ENCODE measurements at regions not wholly inside any gene's neighbourhood (a gene's known extent, or its start where the extent isn't known, plus 50 kb on each side); places are given as distances from the start of the nearest gene placed in this dataset.
"Not testable (repeated sequence)": the region's sequence is repeated elsewhere in the genome, so short reads cannot be mapped to it uniquely, and the experiment has no call there.

DNA sequence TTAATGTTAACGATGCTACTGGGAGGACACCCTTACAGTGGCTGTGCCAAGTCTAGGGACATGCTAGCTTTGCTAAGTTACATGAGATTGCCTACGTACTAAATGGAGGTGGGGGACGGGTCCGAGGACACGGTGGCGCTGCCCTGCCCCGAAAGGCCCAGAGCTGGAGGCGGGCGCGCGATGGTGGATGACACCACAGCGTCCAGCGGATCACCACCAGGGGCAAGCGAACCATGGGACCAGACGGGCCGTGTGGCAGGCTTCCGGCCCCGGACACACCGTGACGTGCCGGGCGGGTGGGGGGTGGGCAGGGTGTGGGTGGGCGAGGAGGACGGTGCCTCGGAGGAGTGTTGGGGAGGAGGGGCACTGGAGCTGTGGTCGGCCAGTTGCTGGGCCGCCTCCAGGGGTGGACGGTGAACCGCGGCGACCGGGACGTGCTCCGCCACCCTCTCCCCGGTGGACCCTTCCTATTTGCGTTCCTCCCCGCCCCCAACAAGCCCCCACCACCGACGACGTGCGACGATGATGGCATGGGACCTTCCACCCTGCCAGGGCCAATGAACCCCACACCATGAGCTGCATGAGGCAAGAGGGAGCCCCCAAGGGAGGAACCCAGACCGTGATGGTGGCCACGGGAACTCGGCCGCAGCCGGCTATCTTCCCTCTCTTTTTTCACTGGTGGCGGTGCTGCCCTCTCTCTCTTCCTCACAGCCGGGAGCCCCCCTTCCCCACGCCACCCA, 773.3 kb upstream of the DEFB115 start:
- no peak for DNase-seq

DNA sequence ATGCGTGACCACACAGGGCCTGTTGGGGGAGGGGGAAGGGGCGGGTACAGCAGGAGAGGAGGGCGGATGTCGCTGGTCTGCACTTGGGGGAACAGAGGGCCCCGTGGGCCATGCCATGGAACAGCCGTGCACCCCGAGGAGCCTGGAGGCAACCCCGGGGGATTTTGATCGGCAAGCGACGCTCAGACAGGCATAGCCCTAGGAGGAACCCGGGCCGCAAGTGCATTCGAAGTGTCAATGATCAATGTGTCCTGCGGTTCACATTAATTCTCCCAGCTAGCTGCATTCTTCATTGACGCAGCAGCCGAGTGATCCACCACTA, 772.8 kb upstream of the DEFB115 start:
- no peak for DNase-seq

DNA sequence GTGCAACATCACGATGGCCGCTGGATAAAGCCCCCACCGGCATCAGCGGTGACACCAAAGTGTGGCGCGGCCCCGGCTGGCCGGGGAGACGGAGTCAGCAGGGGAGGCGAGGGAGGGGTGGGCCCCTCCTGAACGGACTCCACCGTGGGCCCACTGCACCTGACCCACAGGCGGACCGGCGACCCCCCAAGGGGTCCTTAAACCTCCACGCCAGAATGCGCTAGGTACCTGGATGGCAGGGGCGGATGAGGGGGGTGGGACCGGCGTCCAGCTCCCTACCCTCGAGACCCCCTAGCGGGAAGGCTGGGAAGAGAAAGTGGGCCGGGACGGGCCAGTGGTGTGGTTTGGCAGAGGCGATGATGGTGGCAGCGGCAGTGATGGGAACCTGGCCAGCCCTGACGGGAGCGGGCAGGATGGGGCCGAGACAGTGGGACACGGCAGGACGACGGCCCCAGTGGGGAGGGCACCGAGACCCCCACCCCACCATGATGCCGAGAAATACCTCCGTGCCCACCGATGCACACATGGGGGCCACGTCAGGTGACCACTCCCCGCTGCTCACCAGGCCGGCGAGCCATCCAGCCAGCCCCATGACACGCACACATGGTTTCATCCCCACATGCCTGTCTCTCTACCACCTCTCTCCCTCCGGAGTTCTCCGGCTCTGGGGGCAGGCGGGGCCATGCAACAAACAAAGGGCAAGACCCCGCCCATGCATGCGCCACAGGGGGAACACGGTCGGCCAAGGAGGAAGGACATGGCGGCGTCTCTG, 771.9 kb upstream of the DEFB115 start:
- DNase-seq = no peak

- DNase-seq = no peak
Observed at GRCh38 chr20:30486103-30486478, 771.4 kb upstream of the DEFB115 start.

DNA sequence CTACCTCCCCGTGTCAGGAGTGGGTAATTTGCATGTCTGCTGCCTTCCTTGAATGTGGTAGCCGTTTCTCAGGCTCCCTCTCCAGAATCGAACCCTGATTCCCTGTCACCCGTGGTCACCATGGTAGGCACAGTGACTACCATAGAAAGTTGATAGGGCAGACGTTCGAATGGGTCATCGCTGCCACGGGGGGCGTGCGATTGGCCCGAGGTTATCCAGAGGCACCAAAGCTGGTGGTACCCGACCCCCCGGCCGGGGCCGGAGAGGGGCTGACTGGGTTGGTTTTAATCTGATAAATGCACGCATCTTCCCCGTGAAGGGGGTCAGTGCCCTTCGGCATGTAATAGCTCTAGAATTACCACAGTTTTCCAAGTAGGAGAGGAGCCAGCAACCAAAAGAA, 770.0 kb upstream of the DEFB115 start:
- DNase-seq = not testable (repeated sequence)

- no peak for DNase-seq
Observed at GRCh38 chr20:30487947-30488926, 769.2 kb upstream of the DEFB115 start.

GRCh38 chr20:30488941-30489613, 768.4 kb upstream of the DEFB115 start:
- DNase-seq = no peak

DNA sequence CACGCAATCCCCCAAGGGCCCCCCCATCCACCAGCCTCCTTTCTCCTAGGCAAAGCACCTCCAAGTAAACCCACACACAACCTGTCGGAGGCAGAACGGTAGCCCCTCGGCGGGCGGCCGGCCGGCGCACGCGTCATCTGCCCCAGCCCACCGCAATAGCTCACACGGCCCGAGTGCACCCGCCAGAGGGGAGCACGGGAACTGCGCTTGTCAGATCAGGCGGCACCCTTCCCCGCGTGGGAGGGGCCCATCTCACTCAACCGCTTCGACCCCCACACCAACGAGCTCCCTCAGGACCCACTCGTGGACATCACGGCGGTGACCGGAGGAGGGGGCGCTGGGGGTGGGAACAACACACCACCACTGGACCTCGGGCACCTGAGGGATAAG, 767.9 kb upstream of the DEFB115 start:
- DNase-seq = no peak

DNA sequence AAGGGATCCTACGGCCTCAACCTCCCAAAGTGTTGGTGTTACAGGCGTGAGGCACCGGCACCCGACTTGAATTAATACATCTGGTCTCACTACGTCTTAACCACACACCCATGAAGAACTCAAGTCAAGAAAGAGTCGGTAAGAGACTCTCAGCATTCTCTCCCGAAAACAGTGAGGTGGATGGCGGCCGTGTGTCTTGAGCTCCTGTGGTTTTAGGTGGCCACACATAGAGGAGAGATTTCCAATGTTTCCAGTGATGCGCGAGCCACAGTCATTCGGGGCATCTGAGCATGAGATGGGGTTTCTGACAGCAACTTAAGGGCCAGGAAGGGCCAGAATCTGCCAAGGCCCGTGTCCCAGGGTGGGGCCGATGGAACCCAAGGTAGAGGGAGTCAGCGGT, 766.4 kb upstream of the DEFB115 start:
- DNase-seq = no peak

DNA sequence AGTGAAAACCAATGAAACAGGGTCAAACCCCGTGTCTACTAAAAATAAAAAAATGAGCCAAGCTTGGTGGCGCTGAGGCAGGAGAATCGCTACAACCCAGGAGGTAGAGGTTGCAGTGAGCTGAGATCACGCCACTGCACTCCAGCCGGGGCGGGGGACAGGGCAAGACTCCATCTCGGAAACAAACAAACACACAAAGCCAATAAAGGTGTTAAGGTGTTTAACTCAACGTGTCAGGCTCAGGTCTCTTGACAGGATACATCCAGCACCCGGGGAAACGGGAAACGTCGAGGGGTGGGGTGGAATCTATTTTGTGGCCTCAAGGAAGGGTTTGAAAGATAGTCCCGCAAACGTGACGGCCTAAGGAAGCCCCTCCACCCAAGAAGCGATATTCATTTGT, 760.8 kb upstream of the DEFB115 start:
- not testable (repeated sequence) for DNase-seq

DNA sequence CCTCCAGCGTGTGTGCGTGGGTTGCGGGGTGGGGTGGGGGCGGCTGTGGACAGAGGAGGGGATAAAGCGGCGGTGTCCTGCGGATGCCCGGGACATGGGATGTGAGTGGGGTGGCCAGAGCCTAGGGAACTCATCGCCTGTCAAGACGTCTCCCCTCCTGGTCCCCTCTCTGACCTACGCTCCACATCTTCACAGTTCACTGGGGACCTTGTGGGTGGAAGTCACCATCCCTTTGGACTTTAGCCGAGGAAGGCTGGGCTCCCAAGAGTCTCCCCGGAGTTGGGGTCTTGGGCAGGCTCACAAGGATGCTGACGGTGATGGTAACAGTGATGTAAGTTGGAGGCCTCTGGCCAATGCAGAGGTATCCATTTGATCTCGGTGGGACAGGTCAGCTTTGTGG, 760.3 kb upstream of the DEFB115 start:
- not testable (repeated sequence) for DNase-seq

- DNase-seq = no peak
Observed at GRCh38 chr20:30499123-30499522, 758.3 kb upstream of the DEFB115 start.

DNA sequence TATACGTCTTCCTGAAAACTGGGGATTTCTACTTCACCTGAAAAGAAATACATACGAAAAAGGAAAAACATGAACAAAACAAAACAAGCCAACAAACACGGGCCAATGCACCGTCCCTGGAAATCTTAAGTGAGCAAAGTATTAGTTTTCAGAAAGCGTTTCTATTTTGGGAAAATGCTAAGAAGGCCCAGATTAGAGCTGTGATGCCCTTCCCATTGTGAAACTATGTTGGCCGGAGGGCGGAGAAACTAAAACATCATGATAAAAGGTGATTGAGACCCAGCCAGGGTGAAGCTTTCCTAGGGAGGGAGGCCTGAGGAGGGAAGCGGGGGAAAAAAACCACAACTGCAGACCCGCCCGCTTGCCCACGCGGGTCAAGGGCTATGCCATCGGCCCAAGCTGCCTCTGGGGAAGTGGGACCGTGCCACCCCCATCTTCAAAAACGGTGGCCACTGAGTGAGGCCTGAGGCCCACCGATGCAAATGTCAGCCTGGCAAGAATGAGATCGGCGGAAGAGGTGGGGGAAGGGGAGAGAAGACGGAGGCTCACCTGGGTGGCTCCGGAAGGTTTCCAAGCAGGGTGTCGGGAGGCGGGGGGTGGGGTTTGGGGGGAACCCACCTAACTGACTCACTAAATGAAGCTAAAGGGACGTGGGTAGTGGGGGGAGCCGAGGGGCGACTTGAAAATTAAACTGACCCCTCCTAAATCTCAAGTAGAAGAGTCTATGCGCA, 757.6 kb upstream of the DEFB115 start:
- DNase-seq = not testable (repeated sequence)

DNA sequence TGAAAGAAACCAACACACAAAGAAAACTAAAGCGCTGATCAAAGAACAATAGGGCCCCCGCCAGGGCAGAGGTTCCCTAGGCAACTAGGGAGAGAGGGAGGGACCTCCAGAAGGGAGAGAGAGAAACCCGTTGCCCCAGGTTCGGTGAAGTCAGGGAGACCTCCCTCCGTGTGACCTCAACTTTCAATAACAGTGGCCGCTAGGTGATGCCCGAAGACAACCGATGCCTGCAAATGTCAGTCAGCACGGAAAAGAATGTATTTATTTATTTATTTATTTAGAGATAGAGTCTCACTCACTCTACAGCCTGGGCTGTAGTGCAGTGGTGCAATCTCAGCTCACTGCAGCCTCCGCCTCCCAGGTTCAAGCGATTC, 757.0 kb upstream of the DEFB115 start:
- not testable (repeated sequence) for DNase-seq

DNA sequence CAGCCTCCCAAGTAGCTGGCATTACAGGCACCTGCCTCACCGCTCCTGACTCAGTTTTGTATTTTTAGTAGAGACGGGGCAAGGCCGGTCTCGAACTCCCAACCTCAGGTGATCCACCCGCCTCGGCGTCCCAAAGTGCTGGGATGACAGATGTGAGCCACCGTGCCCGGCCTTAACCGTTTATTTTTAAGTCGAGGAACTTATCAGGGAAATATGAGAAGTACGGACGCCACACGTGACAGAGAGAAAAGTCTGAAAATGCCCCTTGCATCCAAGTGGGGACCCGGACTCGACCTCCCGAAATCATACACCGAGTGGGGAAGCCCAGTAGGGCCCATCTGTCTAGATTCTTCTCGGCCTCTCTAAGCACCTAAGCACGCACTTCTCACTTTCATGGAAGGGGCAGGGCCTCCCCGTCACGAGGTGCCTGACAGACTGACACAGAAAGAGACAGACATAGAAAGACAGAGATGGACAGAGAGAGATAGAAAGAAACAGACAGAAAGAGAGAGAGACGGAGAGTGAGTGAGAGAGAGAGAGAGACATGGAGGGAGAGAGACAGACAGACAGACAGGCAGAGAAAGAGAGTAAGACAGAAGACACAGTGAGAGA, 756.5 kb upstream of the DEFB115 start:
- DNase-seq = no peak

DNA sequence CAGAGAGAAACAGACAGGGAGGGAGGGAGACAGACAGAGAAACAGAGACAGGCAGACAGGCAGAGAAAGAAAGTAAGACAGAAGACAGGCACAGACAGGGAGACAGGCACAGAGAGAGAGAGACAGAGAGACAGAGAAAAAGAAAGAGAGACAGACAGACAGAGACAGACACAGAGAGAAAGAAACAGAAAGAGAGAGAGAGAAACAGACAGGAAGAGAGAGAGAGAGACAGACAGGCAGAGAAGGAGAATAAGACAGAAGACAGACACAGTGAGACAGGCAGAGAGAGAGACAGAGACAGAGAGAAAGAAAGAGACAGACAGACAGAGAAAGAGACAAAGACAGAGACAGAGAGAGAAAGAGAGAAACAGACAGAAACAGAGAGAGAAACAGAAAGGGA, 754.8 kb upstream of the DEFB115 start:
- no peak for DNase-seq

DNA sequence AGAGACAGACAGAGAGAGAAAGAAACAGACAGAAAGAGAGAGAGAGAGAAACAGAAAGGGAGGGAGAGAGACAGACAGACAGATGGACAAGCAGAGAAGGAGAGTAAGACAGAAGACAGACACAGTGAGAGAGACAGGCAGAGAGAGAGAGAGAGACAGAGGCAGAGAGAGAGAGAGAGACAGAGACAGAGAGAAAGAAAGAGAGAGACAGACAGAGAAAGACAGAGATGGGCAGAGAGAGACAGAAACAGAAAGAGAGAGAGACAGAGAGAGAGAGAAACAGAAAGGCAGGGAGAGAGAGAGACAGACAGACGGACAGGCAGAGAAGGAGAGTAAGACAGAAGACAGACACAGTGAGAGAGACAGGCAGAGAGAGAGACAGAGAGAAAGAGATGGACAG, 754.3 kb upstream of the DEFB115 start:
- DNase-seq = not testable (repeated sequence)

DNA sequence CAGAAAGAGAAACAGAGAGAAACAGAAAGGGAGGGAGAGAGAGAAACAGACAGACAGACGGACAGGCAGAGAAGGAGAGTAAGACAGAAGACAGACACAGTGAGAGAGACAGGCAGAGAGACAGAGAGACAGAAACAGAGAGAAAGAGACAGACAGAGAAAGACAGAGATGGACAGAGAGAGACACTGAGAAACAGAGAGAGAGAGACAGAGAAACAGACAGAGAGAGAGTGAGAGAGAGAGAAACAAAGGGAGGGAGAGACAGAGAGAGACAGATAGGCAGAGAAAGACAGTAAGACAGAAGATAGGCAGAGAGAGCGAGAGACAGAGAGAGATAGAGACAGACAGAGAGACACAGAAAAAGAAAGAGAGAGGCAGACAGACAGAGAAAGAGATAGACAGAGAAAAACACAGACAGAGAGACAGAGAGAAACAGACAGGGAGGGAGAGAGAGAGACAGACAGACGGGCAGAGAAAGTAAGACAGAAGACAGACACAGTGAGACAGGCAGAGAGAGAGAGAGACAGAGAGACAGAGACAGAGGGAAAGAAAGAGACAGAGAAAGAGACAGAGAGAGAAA, 753.4 kb upstream of the DEFB115 start:
- no peak for DNase-seq

- DNase-seq = no peak
Observed at GRCh38 chr20:30505566-30505965, 751.9 kb upstream of the DEFB115 start.

GRCh38 chr20:30506100-30506499, 751.4 kb upstream of the DEFB115 start:
- no peak for DNase-seq

GRCh38 chr20:30508382-30508781, 749.1 kb upstream of the DEFB115 start:
- not testable (repeated sequence) for DNase-seq
